Upper lobe of left lung (tissue), 6 donors: ENCODE measurements at regions not wholly inside any gene's neighbourhood (a gene's known extent, or its start where the extent isn't known, plus 50 kb on each side); places are given as distances from the start of the nearest gene placed in this dataset.

ENCODE experiments used
- ATAC-seq, 2 donors: fragments of 200-7000 bp; cut with Tn5 transposase; one replicate each; pipeline ENCODE4 v1.9.1; 2022; ENCODE audit warnings: mild to moderate bottlenecking in 2 of 2, moderate library complexity in 2 of 2; ENCODE audit not compliant: low FRiP score in 2 of 2
- DNase-seq, 2 donors: peaks; one replicate each; pipeline ENCODE4 v3.0.0-alpha.2; 2019 to 2020
- H3K27ac ChIP-seq, 4 donors: fragments of 200-600 bp; sonication (generic); one replicate each; pipeline ENCODE4 v1.5.1; 2016 to 2019
- H3K27me3 ChIP-seq, 4 donors: fragments of 200-600 bp; sonication (generic); one replicate each; pipeline ENCODE4 v1.5.1; 2017 to 2019
- H3K36me3 ChIP-seq, 4 donors: fragments of 200-600 bp; sonication (generic); one replicate each; pipeline ENCODE4 v1.5.1; 2016 to 2019
- H3K4me1 ChIP-seq, 4 donors: fragments of 200-600 bp; sonication (generic); one replicate each; pipeline ENCODE4 v1.5.1; 2018 to 2019
- H3K4me3 ChIP-seq, 4 donors: fragments of 200-600 bp; sonication (generic); one replicate each; pipeline ENCODE4 v1.5.1; 2017 to 2019; ENCODE audit warnings: mild to moderate bottlenecking in 2 of 4, moderate library complexity in 1 of 4
- H3K9me3 ChIP-seq, 4 donors: fragments of 200-600 bp; sonication (generic); one replicate each; pipeline ENCODE4 v1.5.1; 2018 to 2019
- CTCF ChIP-seq, 6 experiments: fragments of 450-650 bp in 4 of 6; fragments of 200-600 bp in 2 of 6; sonication (generic) in 2 of 6; IDR thresholded peaks; one replicate each; pipeline ENCODE4 v1.5.1; 2016 to 2019; ENCODE audit warnings: antibody characterized with exemption in 6 of 6
- EP300 ChIP-seq, 4 donors: sonication (generic); formaldehyde crosslinking; IDR thresholded peaks; one replicate each; pipeline ENCODE4 v1.5.1; 2017; ENCODE audit warnings: antibody characterized with exemption in 4 of 4, control low read depth in 2 of 4
- POLR2A ChIP-seq, 4 donors: fragments of 450-650 bp; IDR thresholded peaks; one replicate each; pipeline ENCODE4 v1.5.1; 2016 to 2017; ENCODE audit warnings: antibody characterized with exemption in 4 of 4, mild to moderate bottlenecking in 2 of 4
- POLR2AphosphoS5 ChIP-seq, 2 donors: sonication (generic); formaldehyde crosslinking; IDR thresholded peaks; one replicate each; pipeline ENCODE4 v1.5.1; 2017; ENCODE audit warnings: antibody characterized with exemption in 2 of 2
- WGBS, 2 donors: methylation state at CpG; one replicate each; pipeline ENCODE4 v1.1.5; 2017 to 2018; 5-methylcytosine and 5-hydroxymethylcytosine counted together
- donor health status: DM: no; HTN: no; CAD: no; lungs with moderate emphysema.
- donor health status: DM: no; HTN: yes; CAD: no; lungs with severe emphysema.

GRCh38 chr6:7489376-7489775, 52.1 kb upstream of the DSP start:
- DNase-seq, result no peak
- 98 to 99% methylated on average over 2 of the region's 2 CpGs for WGBS, 2 donors

More at GRCh38 chr6:7489376-7489775, 52.1 kb upstream of the DSP start:
- no peaks in the 10 kb centered on the region for H3K36me3 ChIP-seq
- H3K9me3 ChIP-seq, result no peaks in the 10 kb centered on the region
- no peak overlapping the region for H3K4me3 ChIP-seq
- no peak overlapping the region for H3K27ac ChIP-seq
- H3K4me1 ChIP-seq, result no peaks in the 10 kb centered on the region
- no peak for ATAC-seq
- H3K27me3 ChIP-seq, result no peaks in the 10 kb centered on the region
- TF ChIP-seq CTCF (IDR thresholded peaks at IDR 0.05) (no peak), POLR2AphosphoS5 (IDR thresholded peaks at IDR 0.05) (no peak), POLR2A (IDR thresholded peaks at IDR 0.05) (no peak), EP300 (IDR thresholded peaks at IDR 0.05) (no peak)
